Karpas-422 (cell line): ENCODE measurements at regions not wholly inside any gene's neighbourhood (a gene's known extent, or its start where the extent isn't known, plus 50 kb on each side); places are given as distances from the start of the nearest gene placed in this dataset.

ENCODE experiments used
- DNase-seq: peaks from one replicate; pipeline ENCODE4 v3.0.0-alpha.2; 2015
- H2AFZ ChIP-seq: fragments of 200-600 bp; sonication (generic); 2 replicates; pipeline ENCODE4 v1.6.1; 2014; ENCODE audit warnings: antibody characterized with exemption, low read length, mixed read lengths
- H3K27ac ChIP-seq: fragments of 200-600 bp; sonication (generic); 2 replicates; pipeline ENCODE4 v1.5.1; 2014; ENCODE audit warnings: mild to moderate bottlenecking, low read length, moderate library complexity
- H3K27me3 ChIP-seq: fragments of 200-600 bp; sonication (generic); 2 replicates; pipeline ENCODE4 v1.6.1; 2014; ENCODE audit warnings: low read length, mixed read lengths
- H3K36me3 ChIP-seq: fragments of 200-600 bp; sonication (generic); 2 replicates; pipeline ENCODE4 v1.6.1; 2014; ENCODE audit warnings: low read length, mixed read lengths; ENCODE audit not compliant: insufficient read depth
- H3K4me1 ChIP-seq: fragments of 200-600 bp; sonication (generic); 2 replicates; pipeline ENCODE4 v1.6.1; 2014; ENCODE audit warnings: mild to moderate bottlenecking, low read length, mixed read lengths
- H3K4me2 ChIP-seq: fragments of 200-600 bp; sonication (generic); 2 replicates; pipeline ENCODE4 v1.6.1; 2014; ENCODE audit warnings: low read length, low read depth, mild to moderate bottlenecking; ENCODE audit not compliant: poor library complexity, severe bottlenecking
- H3K4me3 ChIP-seq: fragments of 200-600 bp; sonication (generic); 2 replicates; pipeline ENCODE4 v1.5.1; 2014; ENCODE audit warnings: mild to moderate bottlenecking, antibody characterized with exemption, low read length, mixed read lengths
- H3K79me2 ChIP-seq: fragments of 200-600 bp; sonication (generic); 2 replicates; pipeline ENCODE4 v1.6.1; 2014; ENCODE audit warnings: mild to moderate bottlenecking, low read length, mixed read lengths
- H3K9ac ChIP-seq: fragments of 200-600 bp; sonication (generic); 2 replicates; pipeline ENCODE4 v1.6.0; 2014; ENCODE audit warnings: low read length
- H3K9me2 ChIP-seq: fragments of 200-600 bp; sonication (generic), shearing (Covaris generic); replicated peaks from 2 replicates; pipeline ENCODE4 v1.6.0; 2014; ENCODE audit warnings: mild to moderate bottlenecking, low read length, moderate library complexity; ENCODE audit not compliant: insufficient read depth
- H3K9me3 ChIP-seq: fragments of 300-700, 200-600 bp; sonication (generic); 2 replicates; pipeline ENCODE4 v1.6.1; 2014; ENCODE audit warnings: low read length, mixed read lengths
- H4K20me1 ChIP-seq: fragments of 200-600 bp; sonication (generic); 2 replicates; pipeline ENCODE4 v1.6.1; 2014; ENCODE audit warnings: mild to moderate bottlenecking, antibody characterized with exemption, low read length, low read depth; ENCODE audit not compliant: insufficient read depth

- Histone ChIP-seq H3K9me3 (no peaks in the 10 kb centered on the region), H3K9ac (no peak overlapping the region), H3K4me2 (no peak overlapping the region), H3K4me1 (no peaks in the 10 kb centered on the region), H2AFZ (no peak overlapping the region), H3K79me2 (no peaks in the 10 kb centered on the region), H3K36me3 (no peaks in the 10 kb centered on the region), H3K4me3 (no peak overlapping the region), H4K20me1 (no peaks in the 10 kb centered on the region), H3K27me3 (no peaks in the 10 kb centered on the region), H3K9me2 (no peaks in the 10 kb centered on the region), H3K27ac (no peak overlapping the region)
- no peak for DNase-seq
Measured at GRCh38 chr22:25482091-25482760, 82.2 kb upstream of the GRK3 start.

GRCh38 chr22:25482868-25483639 is 81.4 kb upstream of the GRK3 start:
- no peaks in the 10 kb centered on the region for H3K79me2 ChIP-seq
- H3K9me3 ChIP-seq: no peaks in the 10 kb centered on the region
- H2AFZ ChIP-seq: no peak overlapping the region
- no peaks in the 10 kb centered on the region for H4K20me1 ChIP-seq
- no peaks in the 10 kb centered on the region for H3K9me2 ChIP-seq
- H3K4me2 ChIP-seq: no peak overlapping the region
- H3K4me3 ChIP-seq: no peak overlapping the region
- DNase-seq: no peak
- no peaks in the 10 kb centered on the region for H3K4me1 ChIP-seq
- no peak overlapping the region for H3K9ac ChIP-seq
- no peaks in the 10 kb centered on the region for H3K36me3 ChIP-seq
- no peak overlapping the region for H3K27ac ChIP-seq
- no peaks in the 10 kb centered on the region for H3K27me3 ChIP-seq

DNA sequence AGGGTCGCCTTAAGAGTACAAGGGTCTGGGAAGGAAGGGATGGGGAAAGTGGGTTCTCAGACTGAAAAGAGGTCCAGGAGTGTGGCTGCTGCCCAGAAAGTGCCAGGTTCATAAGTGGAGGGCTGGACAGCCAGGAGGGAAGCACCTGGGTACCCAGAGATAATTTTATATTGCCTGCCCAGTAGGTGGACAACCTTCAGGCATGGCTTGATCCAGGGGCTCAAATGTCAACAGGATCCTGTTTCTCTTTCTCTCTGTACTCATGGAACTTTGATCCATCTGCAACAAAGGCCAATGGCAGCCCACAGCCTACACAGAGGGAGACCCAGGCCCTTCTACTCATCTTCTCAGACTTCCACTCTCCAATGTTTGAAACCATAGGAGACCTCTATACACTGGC is 80.5 kb upstream of the GRK3 start:
- H3K79me2 ChIP-seq: no peaks in the 10 kb centered on the region
- no peak overlapping the region for H3K4me3 ChIP-seq
- H3K36me3 ChIP-seq: no peaks in the 10 kb centered on the region
- H3K27ac ChIP-seq: no peak overlapping the region
- no peaks in the 10 kb centered on the region for H3K9me2 ChIP-seq
- no peak overlapping the region for H2AFZ ChIP-seq
- no peak for DNase-seq
- H3K9me3 ChIP-seq: no peaks in the 10 kb centered on the region
- H3K4me1 ChIP-seq: no peaks in the 10 kb centered on the region
- no peaks in the 10 kb centered on the region for H4K20me1 ChIP-seq
- no peak overlapping the region for H3K4me2 ChIP-seq
- no peak overlapping the region for H3K9ac ChIP-seq
- H3K27me3 ChIP-seq: no peaks in the 10 kb centered on the region

DNA sequence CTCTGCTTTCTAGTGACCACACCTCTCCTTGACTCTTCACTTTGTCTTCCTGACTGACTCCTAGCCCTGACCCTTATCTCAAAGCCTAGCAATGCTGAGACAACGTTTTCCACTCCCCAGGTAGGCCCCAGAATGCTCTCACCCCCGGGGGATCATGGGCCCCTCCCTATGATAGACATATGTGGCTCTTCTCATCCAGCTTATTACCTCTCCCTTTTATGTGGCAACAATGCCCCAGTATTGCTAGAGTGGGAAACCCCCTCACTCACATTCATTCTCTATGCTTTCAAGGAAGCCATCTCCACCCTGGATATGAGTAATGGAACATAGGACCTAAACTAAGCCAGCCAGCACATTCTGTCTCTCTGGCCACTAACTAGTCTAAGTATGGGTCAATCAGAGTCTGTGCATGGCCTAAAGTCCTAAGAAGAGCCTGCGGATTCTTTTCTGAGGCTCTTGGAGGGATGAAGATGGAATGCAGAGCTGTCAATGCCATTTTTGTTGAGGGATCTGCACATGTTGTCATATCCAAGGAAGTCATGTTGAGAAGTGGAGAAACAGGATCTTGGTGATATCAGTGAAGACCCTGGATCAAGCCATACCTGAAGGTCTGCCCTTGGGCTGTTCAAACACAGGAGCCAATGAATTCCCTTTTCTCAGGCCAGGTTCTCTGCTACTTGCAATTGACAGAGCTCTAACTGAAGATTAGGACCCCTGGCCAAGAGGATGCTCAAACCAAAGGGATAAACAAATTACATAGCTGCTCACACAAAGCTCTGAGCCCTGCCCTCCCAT is 79.8 kb upstream of the GRK3 start:
- Histone ChIP-seq H3K9me2 (no peaks in the 10 kb centered on the region), H3K27me3 (no peaks in the 10 kb centered on the region), H3K79me2 (no peaks in the 10 kb centered on the region), H4K20me1 (no peaks in the 10 kb centered on the region), H3K4me1 (no peaks in the 10 kb centered on the region), H3K4me3 (no peak overlapping the region), H3K36me3 (no peaks in the 10 kb centered on the region), H2AFZ (no peak overlapping the region), H3K27ac (no peak overlapping the region), H3K4me2 (no peak overlapping the region), H3K9ac (no peak overlapping the region), H3K9me3 (no peaks in the 10 kb centered on the region)
- DNase-seq: no peak

GRCh38 chr22:25485626-25486545 is 78.6 kb upstream of the GRK3 start:
- no peak overlapping the region for H3K4me3 ChIP-seq
- no peak overlapping the region for H3K4me2 ChIP-seq
- H2AFZ ChIP-seq: no peak overlapping the region
- H3K27ac ChIP-seq: no peak overlapping the region
- no peaks in the 10 kb centered on the region for H3K4me1 ChIP-seq
- no peaks in the 10 kb centered on the region for H3K9me2 ChIP-seq
- no peaks in the 10 kb centered on the region for H3K36me3 ChIP-seq
- no peaks in the 10 kb centered on the region for H3K27me3 ChIP-seq
- no peak for DNase-seq
- H4K20me1 ChIP-seq: no peaks in the 10 kb centered on the region
- H3K9ac ChIP-seq: no peak overlapping the region
- no peaks in the 10 kb centered on the region for H3K79me2 ChIP-seq
- H3K9me3 ChIP-seq: no peaks in the 10 kb centered on the region

- no peak overlapping the region for H3K4me2 ChIP-seq
- no peaks in the 10 kb centered on the region for H3K79me2 ChIP-seq
Measured at GRCh38 chr22:25487508-25487907, 77.0 kb upstream of the GRK3 start.

DNA sequence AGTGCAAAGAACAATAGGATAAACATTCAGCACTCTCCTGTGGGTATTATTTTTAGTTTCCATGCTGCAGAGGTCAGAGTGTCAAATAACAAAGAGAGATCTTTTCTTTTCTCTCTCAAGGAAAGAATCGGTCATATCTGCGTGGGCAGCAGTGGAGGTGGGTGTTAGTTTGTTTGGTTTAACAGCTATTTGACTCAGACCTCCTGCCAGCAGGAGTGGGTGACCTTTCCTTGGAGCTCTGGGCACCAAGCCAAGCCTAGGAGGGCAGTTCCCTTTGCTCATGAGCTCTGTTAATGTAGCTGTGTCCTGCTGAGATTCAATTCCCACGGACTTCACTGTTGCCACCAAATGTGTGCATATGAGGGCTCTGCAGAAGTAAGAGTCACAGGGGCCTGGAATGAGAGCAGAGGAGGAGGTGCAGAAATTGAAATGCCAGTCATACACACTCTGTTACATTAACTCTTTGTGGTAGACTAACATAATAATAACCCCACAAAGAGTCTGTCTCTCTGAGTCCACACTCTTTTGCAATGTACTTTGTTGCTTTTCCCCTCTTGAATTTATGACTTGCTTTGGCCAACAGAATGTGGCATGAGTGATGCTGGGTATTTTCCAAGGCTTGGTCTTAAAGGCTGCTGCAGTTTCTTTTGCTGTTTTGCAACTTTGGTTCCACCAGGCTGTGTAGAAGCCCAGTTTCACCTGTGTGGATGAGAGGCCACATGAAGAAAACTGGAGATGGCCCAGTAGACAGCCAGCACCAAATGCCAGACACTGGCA is 76.0 kb upstream of the GRK3 start:
- Histone ChIP-seq H3K36me3 (no peaks in the 10 kb centered on the region), H4K20me1 (no peaks in the 10 kb centered on the region), H3K4me1 (no peaks in the 10 kb centered on the region), H3K27ac (no peak overlapping the region), H3K4me2 (no peak overlapping the region), H2AFZ (no peak overlapping the region), H3K27me3 (no peaks in the 10 kb centered on the region), H3K9ac (no peak overlapping the region), H3K4me3 (no peak overlapping the region), H3K9me3 (no peaks in the 10 kb centered on the region), H3K9me2 (no peaks in the 10 kb centered on the region), H3K79me2 (no peaks in the 10 kb centered on the region)
- DNase-seq: no peak

More at GRCh38 chr22:25487508-25487907, 77.0 kb upstream of the GRK3 start:
- H3K27ac ChIP-seq: no peak overlapping the region
- H3K9me2 ChIP-seq: no peaks in the 10 kb centered on the region
- no peak for DNase-seq
- H3K9ac ChIP-seq: no peak overlapping the region
- H3K27me3 ChIP-seq: no peaks in the 10 kb centered on the region
- H4K20me1 ChIP-seq: no peaks in the 10 kb centered on the region
- H3K36me3 ChIP-seq: no peaks in the 10 kb centered on the region
- H3K4me1 ChIP-seq: no peaks in the 10 kb centered on the region
- H3K9me3 ChIP-seq: no peaks in the 10 kb centered on the region
- no peak overlapping the region for H3K4me3 ChIP-seq
- H2AFZ ChIP-seq: no peak overlapping the region
